Thyroid gland (tissue), 4 donors: ENCODE measurements at regions not wholly inside any gene's neighbourhood (a gene's known extent, or its start where the extent isn't known, plus 50 kb on each side); places are given as distances from the start of the nearest gene placed in this dataset.

ENCODE experiments used
- DNase-seq, 2 donors: peaks; one replicate each; pipeline ENCODE4 v3.0.0-alpha.2; 2019
- H3K27ac ChIP-seq, 3 donors: fragments of 200-600 bp; sonication (generic); 1 replicate in 2 of 3; 2 replicates in 1 of 3; pipeline ENCODE4 v1.5.1; 2016 to 2019; ENCODE audit warnings: mild to moderate bottlenecking in 1 of 3, moderate library complexity in 1 of 3
- H3K27me3 ChIP-seq: fragments of 200-600 bp; sonication (generic); one replicate; pipeline ENCODE4 v1.5.1; 2019
- H3K36me3 ChIP-seq, 2 donors: fragments of 200-600 bp; sonication (generic); one replicate each; pipeline ENCODE4 v1.5.1; 2016 to 2019
- H3K4me1 ChIP-seq, 2 donors: fragments of 200-600 bp; sonication (generic); one replicate each; pipeline ENCODE4 v1.5.1; 2017 to 2019
- H3K4me3 ChIP-seq, 3 donors: fragments of 200-600 bp; sonication (generic); replicated peaks in 1 of 3; 1 replicate in 2 of 3; 2 replicates in 1 of 3; pipeline ENCODE4 v1.5.1; 2016; ENCODE audit warnings: mild to moderate bottlenecking in 1 of 3
- H3K9me3 ChIP-seq: fragments of 200-600 bp; sonication (generic); one replicate; pipeline ENCODE4 v1.5.1; 2017
- CTCF ChIP-seq, 6 experiments: fragments of 200-600 bp in 3 of 6; fragments of 450-650 bp in 3 of 6; sonication (generic) in 3 of 6; IDR thresholded peaks; one replicate each; pipeline ENCODE4 v1.5.1; 2016 to 2019; ENCODE audit warnings: antibody characterized with exemption in 6 of 6, mild to moderate bottlenecking in 2 of 6, inconsistent platforms in 1 of 6, moderate library complexity in 1 of 6
- POLR2A ChIP-seq, 2 donors: fragments of 450-650 bp; IDR thresholded peaks; one replicate each; pipeline ENCODE4 v1.6.1; 2017; ENCODE audit warnings: antibody characterized with exemption in 2 of 2, mild to moderate bottlenecking in 2 of 2, moderate library complexity in 1 of 2
- WGBS, 2 donors: methylation state at CpG; one replicate each; pipeline ENCODE4 v1.1.5; 2017; 5-methylcytosine and 5-hydroxymethylcytosine counted together
- intact Hi-C: fragments of 100-400 bp; cut with DNase I; formaldehyde crosslinking; loops from one replicate; pipeline ENCODE4 v1.15.1; 2023

GRCh38 chr6:103456652-103457051 is 1403.1 kb downstream of the HACE1 start:
- Histone ChIP-seq H3K27ac (no peak overlapping the region), H3K4me3 (no peak overlapping the region), H3K9me3 (no peaks in the 10 kb centered on the region), H3K27me3 (no peaks in the 10 kb centered on the region), H3K36me3 (no peaks in the 10 kb centered on the region), H3K4me1 (no peaks in the 10 kb centered on the region)
- 91 to 93% methylated on average over 3 of the region's 3 CpGs for whole genome bisulfite sequencing, 2 donors
- TF ChIP-seq POLR2A (IDR thresholded peaks at IDR 0.05) (no peak), CTCF (IDR thresholded peaks at IDR 0.05) (no peak)
- intact Hi-C loops = no loop called here
- no peak for DNase-seq

- H3K27me3 ChIP-seq = no peaks in the 10 kb centered on the region
- H3K36me3 ChIP-seq = no peaks in the 10 kb centered on the region
- TF ChIP-seq CTCF (IDR thresholded peaks at IDR 0.05) = no peak
- no peak for TF ChIP-seq POLR2A (IDR thresholded peaks at IDR 0.05)
- no peaks in the 10 kb centered on the region for H3K4me1 ChIP-seq
- H3K9me3 ChIP-seq = no peaks in the 10 kb centered on the region
- intact Hi-C loops = no loop called here
- 83 to 85% methylated on average over 1 of the region's 1 CpG for WGBS, 2 donors
- DNase-seq = no peak
- no peak overlapping the region for H3K27ac ChIP-seq
- H3K4me3 ChIP-seq = no peak overlapping the region
Measured at GRCh38 chr6:103455275-103455674, 1404.4 kb downstream of the HACE1 start.

- no peaks in the 10 kb centered on the region for H3K9me3 ChIP-seq
- H3K4me1 ChIP-seq = no peaks in the 10 kb centered on the region
- intact Hi-C loops = no loop called here
- no peak overlapping the region for H3K27ac ChIP-seq
- no peak overlapping the region for H3K4me3 ChIP-seq
- TF ChIP-seq CTCF (IDR thresholded peaks at IDR 0.05) (no peak), POLR2A (IDR thresholded peaks at IDR 0.05) (no peak)
- H3K27me3 ChIP-seq = no peaks in the 10 kb centered on the region
- H3K36me3 ChIP-seq = no peaks in the 10 kb centered on the region
- WGBS, 2 donors = 83 to 98% methylated on average over 1 of the region's 1 CpG
- DNase-seq = no peak
Measured at GRCh38 chr6:103409475-103409874, 1450.2 kb downstream of the HACE1 start.

- TF ChIP-seq POLR2A (IDR thresholded peaks at IDR 0.05) = no peak
- no peak for TF ChIP-seq CTCF (IDR thresholded peaks at IDR 0.05)
- intact Hi-C loops = no loop called here
- 82 to 84% methylated on average over 12 of the region's 12 CpGs for WGBS, 2 donors
Measured at GRCh38 chr6:103405321-103405720, 1454.4 kb downstream of the HACE1 start.

GRCh38 chr6:103404799-103405198 is 1454.9 kb downstream of the HACE1 start:
- no peaks in the 10 kb centered on the region for H3K4me1 ChIP-seq
- no peaks in the 10 kb centered on the region for H3K9me3 ChIP-seq
- no peak overlapping the region for H3K4me3 ChIP-seq
- no peak for DNase-seq
- no peak for TF ChIP-seq POLR2A (IDR thresholded peaks at IDR 0.05)
- no peak for TF ChIP-seq CTCF (IDR thresholded peaks at IDR 0.05)
- intact Hi-C loops = no loop called here
- no peaks in the 10 kb centered on the region for H3K27me3 ChIP-seq
- H3K36me3 ChIP-seq = no peaks in the 10 kb centered on the region
- H3K27ac ChIP-seq = no peak overlapping the region
- WGBS, 2 donors = 93% methylated on average over 8 of the region's 8 CpGs

More at GRCh38 chr6:103405321-103405720, 1454.4 kb downstream of the HACE1 start:
- no peak for DNase-seq
- H3K36me3 ChIP-seq = no peaks in the 10 kb centered on the region
- no peak overlapping the region for H3K4me3 ChIP-seq
- H3K9me3 ChIP-seq = no peaks in the 10 kb centered on the region
- no peaks in the 10 kb centered on the region for H3K27me3 ChIP-seq
- no peaks in the 10 kb centered on the region for H3K4me1 ChIP-seq
- no peak overlapping the region for H3K27ac ChIP-seq
